Stimulated activated memory B cell treated with anti-CD40 and anti-IgM and Interleukin-4, amounts not matched to agents 10 μg/mL and 1 μg/mL and 100 μg/mL, for 72 hours (primary cell): ENCODE measurements at regions not wholly inside any gene's neighbourhood (a gene's known extent, or its start where the extent isn't known, plus 50 kb on each side); places are given as distances from the start of the nearest gene placed in this dataset.

Experiments used
- ATAC-seq: fragments of 150-1000 bp; cut with Tn5 transposase; 2 replicates; pipeline ENCODE4 v1.10.0; 2021
- H3K27ac Mint-ChIP-seq: one replicate; pipeline ENCODE4 v1.8.0; 2022; ENCODE audit warnings: mild to moderate bottlenecking, mixed read lengths
- H3K27me3 Mint-ChIP-seq: one replicate; pipeline ENCODE4 v1.8.0; 2022; ENCODE audit warnings: mixed read lengths
- H3K36me3 Mint-ChIP-seq: one replicate; pipeline ENCODE4 v1.8.0; 2022; ENCODE audit warnings: mixed read lengths
- H3K4me1 Mint-ChIP-seq: one replicate; pipeline ENCODE4 v1.8.0; 2022; ENCODE audit warnings: mixed read lengths
- H3K4me3 Mint-ChIP-seq: one replicate; pipeline ENCODE4 v1.8.0; 2022; ENCODE audit warnings: mild to moderate bottlenecking, moderate library complexity, mixed read lengths
- H3K9me3 Mint-ChIP-seq: one replicate; pipeline ENCODE4 v1.8.0; 2022; ENCODE audit warnings: mixed read lengths

- no peak overlapping the region for H3K4me3 Mint-ChIP-seq
- H3K4me1 Mint-ChIP-seq, result no peaks in the 10 kb centered on the region
- H3K36me3 Mint-ChIP-seq, result no peaks in the 10 kb centered on the region
- H3K27ac Mint-ChIP-seq, result no peak overlapping the region
- no peaks in the 10 kb centered on the region for H3K27me3 Mint-ChIP-seq
- ATAC-seq, result no peak
- H3K9me3 Mint-ChIP-seq, result no peaks in the 10 kb centered on the region
Measured at GRCh38 chr11:15641271-15642045, 526.7 kb downstream of the INSC start.

GRCh38 chr11:15645201-15645600 lies 530.5 kb downstream of the INSC start:
- Mint-ChIP-seq H3K4me3 (no peak overlapping the region), H3K4me1 (no peaks in the 10 kb centered on the region), H3K27ac (no peak overlapping the region), H3K36me3 (no peaks in the 10 kb centered on the region), H3K9me3 (no peaks in the 10 kb centered on the region), H3K27me3 (no peaks in the 10 kb centered on the region)
- no peak for ATAC-seq

DNA sequence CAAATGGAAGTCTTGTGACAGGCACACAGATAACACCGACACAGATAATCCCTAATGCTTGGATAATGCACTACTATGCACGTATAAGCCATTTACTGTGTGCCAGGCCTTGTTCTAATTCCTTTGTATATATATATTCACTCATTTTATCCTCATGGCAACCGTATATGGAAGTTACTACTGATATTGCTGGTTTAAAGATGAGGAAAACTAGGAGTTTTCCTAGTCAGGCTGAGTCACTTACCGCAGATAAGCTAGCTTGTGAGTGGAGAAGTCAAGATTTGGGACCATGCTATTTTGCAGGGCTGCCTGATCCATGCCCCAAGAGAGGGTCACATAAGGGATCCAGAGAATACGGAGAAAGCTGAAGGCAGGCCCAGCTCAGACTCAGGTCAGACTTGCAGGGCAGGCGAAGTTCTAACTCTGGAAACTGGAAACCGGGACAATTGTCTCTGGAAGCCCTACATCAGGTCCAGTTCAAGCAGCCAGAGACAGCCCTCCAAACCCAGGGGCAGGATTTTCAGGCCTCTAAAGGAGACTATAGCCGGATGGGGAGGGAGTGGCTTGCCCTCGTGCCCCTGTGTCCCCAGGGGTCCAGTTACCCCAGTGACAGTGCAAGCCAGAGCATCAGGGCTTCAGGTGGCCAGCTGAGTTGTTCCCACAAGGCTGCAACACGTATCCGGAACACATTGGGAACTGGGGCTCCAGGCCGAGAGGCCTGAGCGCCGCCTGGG lies 534.8 kb downstream of the INSC start:
- H3K4me1 Mint-ChIP-seq, result no peaks in the 10 kb centered on the region
- no peaks in the 10 kb centered on the region for H3K36me3 Mint-ChIP-seq
- H3K27me3 Mint-ChIP-seq, result peaks cover 19% of the 10 kb centered on the region
- H3K9me3 Mint-ChIP-seq, result no peaks in the 10 kb centered on the region
- no peak for ATAC-seq
- no peak overlapping the region for H3K27ac Mint-ChIP-seq
- H3K4me3 Mint-ChIP-seq, result no peak overlapping the region

DNA sequence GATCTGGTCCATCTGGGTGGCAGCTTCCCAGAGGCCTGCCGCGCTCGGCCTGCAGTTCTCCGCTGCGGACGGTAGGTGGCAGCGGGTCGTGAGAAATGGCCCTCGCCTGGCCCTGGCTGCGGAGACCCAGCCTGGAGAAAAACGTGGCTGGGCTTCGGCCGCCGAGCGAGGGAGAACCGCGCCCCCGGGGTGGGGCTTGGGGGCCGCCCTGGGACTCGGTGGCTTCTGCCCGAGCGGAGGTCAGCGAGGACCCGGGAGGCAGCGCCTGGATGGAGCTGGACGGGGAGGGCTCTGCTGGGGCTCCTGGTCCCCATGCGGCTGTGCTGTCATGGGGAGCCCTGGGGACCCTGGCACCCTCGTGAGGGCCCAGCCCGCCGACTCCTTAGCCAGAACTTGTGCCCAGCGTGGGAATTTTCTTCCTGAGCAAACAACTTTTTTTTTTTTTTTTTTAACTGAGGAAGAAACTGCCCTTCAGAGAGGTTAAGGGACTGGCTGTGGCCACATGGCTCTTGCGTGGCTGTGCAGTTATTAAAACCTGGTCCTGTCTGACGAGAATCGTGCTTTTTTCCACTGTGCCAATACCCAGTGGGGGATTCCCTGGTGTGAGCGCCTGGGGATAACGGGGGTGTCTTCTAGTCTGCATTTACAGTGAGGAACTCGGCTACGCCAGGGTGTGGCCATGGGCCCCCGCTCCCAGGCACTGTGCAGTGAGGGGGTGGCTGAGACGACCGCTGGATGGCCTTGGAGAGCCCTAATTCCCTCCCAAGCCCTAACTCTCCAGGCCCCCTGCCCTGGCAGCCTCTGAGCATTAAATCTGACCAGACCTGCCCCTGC lies 535.6 kb downstream of the INSC start:
- ATAC-seq, result peak; percentile 80
- H3K4me3 Mint-ChIP-seq, result no peak overlapping the region
- no peak overlapping the region for H3K27ac Mint-ChIP-seq
- H3K9me3 Mint-ChIP-seq, result no peaks in the 10 kb centered on the region
- peaks cover 19% of the 10 kb centered on the region for H3K27me3 Mint-ChIP-seq
- no peaks in the 10 kb centered on the region for H3K36me3 Mint-ChIP-seq
- no peaks in the 10 kb centered on the region for H3K4me1 Mint-ChIP-seq

GRCh38 chr11:15651033-15651432 lies 536.3 kb downstream of the INSC start:
- no peaks in the 10 kb centered on the region for H3K9me3 Mint-ChIP-seq
- no peak overlapping the region for H3K4me3 Mint-ChIP-seq
- peaks cover 19% of the 10 kb centered on the region for H3K27me3 Mint-ChIP-seq
- no peak for ATAC-seq
- no peaks in the 10 kb centered on the region for H3K4me1 Mint-ChIP-seq
- H3K36me3 Mint-ChIP-seq, result no peaks in the 10 kb centered on the region
- no peak overlapping the region for H3K27ac Mint-ChIP-seq

DNA sequence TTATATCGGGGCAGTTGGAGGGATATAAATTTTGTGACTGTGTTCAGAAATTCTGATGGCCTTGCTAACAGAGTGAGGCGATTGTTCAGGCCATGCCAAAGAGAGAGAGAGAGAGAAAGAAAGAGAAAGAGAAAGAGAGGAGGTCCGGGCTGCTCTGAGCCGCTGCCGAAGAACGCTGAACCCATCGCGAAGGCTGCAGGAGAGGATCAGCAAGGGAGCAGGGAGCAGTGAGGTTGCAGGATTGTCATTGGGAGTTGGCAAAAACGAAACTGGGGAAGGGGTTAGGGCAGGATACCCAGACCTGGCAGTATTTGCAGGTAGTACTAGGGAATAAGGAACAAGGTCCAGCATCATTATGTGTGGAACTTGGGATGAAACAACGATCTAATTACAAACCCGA lies 537.1 kb downstream of the INSC start:
- Mint-ChIP-seq H3K9me3 (no peaks in the 10 kb centered on the region), H3K27ac (no peak overlapping the region), H3K36me3 (no peaks in the 10 kb centered on the region), H3K4me1 (no peaks in the 10 kb centered on the region), H3K4me3 (no peak overlapping the region), H3K27me3 (peaks cover 19% of the 10 kb centered on the region)
- no peak for ATAC-seq

DNA sequence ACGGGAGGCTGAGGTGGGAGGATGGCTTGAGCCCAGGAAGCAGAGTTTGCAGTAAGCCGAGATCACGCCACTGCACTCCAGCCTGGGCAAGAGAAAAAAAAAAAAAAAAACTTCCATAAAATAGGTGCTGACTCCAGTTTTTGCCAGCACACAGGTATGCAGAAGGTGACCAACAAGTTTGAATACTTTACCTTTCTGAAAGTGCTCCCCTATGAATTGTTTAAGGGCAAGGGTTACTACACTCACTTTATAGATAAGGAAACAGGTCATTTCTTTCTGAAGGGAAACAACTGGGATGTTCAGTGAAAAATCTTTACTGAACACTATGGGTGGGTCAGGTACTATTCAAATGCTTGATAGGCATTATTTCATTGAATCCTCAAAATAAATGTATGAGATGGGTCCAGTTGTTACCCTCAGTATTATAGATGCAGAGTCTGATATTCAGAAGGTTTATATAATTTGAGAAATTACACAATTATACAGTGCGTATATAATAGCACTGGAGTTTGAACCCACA lies 538.5 kb downstream of the INSC start:
- Mint-ChIP-seq H3K9me3 (no peaks in the 10 kb centered on the region), H3K27ac (no peak overlapping the region), H3K4me1 (no peaks in the 10 kb centered on the region), H3K4me3 (no peak overlapping the region), H3K27me3 (peaks cover 19% of the 10 kb centered on the region), H3K36me3 (no peaks in the 10 kb centered on the region)
- no peak for ATAC-seq

DNA sequence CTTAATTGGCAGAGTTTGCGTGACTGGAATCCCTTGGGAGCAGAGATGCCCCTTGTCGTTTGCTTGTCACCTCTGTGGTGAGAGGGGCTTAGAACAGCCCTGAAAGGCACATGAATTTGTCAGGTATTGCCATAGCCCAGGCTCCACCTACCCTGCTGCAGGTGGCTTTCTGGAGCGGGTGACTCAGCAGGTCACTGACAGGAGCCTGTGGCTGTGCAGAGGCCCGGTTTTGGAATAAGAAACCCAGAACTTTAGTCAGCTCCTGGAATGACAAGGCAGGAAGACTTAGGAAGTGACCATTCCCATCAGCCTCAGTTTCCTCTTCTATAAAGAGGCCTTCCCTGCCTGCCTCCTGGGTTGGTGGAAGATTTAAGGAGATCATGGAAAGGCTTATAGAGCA lies 539.7 kb downstream of the INSC start:
- Mint-ChIP-seq H3K36me3 (no peaks in the 10 kb centered on the region), H3K27ac (no peak overlapping the region), H3K4me3 (no peak overlapping the region), H3K9me3 (no peaks in the 10 kb centered on the region), H3K27me3 (peaks cover 19% of the 10 kb centered on the region), H3K4me1 (no peaks in the 10 kb centered on the region)
- ATAC-seq, result no peak

DNA sequence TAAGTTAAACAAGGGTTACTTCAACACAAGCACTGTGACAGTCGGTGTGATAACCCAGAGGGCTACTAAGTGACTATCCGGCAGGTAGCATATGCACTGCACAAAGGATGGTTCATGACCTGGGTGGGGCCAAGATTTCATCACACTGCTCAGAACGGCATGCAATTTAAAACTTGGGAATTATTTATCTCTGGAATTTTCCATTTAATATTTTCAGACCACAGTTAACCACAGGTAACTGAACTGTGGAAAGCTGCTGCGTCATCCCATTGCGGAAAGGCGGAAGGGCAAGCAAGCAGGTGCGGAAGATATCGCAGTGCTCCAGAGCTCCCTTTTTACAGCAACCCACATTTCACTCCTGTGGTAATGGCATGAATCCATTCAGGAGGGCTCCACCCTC lies 540.8 kb downstream of the INSC start:
- Mint-ChIP-seq H3K27me3 (peaks cover 19% of the 10 kb centered on the region), H3K4me3 (no peak overlapping the region), H3K36me3 (no peaks in the 10 kb centered on the region), H3K4me1 (no peaks in the 10 kb centered on the region), H3K9me3 (no peaks in the 10 kb centered on the region), H3K27ac (no peak overlapping the region)
- ATAC-seq, result no peak

DNA sequence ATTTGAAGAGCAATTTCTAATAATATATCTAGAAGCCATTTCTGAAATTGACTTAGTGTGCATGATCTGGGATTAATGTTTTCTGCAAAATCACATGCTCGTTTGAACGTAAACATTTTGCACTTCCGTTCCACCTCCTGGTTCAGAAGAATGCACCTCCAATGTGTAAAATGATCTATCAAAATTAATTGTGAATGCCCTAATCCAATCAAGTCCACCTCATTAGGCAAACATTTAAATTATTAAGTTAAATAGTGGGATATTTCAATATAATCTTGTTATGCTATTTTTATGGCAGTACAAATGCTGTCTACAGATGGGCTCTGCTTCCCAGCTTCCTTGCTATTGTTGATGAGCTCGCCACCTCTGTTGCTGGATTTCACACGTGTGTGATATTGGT lies 542.5 kb downstream of the INSC start:
- Mint-ChIP-seq H3K27ac (no peak overlapping the region), H3K4me3 (no peak overlapping the region), H3K36me3 (no peaks in the 10 kb centered on the region), H3K4me1 (no peaks in the 10 kb centered on the region), H3K9me3 (no peaks in the 10 kb centered on the region), H3K27me3 (peaks cover 3% of the 10 kb centered on the region)
- no peak for ATAC-seq

- Mint-ChIP-seq H3K4me3 (no peak overlapping the region), H3K4me1 (no peaks in the 10 kb centered on the region), H3K36me3 (no peaks in the 10 kb centered on the region), H3K9me3 (no peaks in the 10 kb centered on the region), H3K27me3 (no peaks in the 10 kb centered on the region), H3K27ac (no peak overlapping the region)
- ATAC-seq, result no peak
Measured at GRCh38 chr11:15660496-15660895, 545.8 kb downstream of the INSC start.

DNA sequence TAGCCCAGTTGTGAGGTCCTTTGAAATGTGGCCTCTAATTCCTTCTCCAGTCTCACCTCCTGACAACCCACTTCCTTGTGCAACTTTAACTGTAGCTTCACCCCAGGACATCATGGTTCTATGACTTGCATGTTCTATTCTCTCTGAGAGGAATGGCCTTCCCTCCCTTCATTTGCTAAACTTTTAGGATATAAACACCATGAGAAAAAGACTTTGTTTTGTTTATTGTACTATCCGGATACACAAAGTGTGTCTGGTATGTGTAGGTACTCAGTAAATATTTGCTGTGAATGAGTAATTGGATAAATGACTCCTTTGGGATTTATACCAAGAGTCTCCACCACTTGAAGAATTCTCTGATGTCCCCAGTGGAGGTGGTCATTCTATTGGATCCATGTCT lies 547.6 kb downstream of the INSC start:
- ATAC-seq, result no peak
- Mint-ChIP-seq H3K4me3 (no peak overlapping the region), H3K4me1 (no peaks in the 10 kb centered on the region), H3K27ac (no peak overlapping the region), H3K36me3 (no peaks in the 10 kb centered on the region), H3K9me3 (peaks cover 3% of the 10 kb centered on the region), H3K27me3 (no peaks in the 10 kb centered on the region)

- no peak for ATAC-seq
- no peaks in the 10 kb centered on the region for H3K27me3 Mint-ChIP-seq
- no peaks in the 10 kb centered on the region for H3K36me3 Mint-ChIP-seq
- H3K9me3 Mint-ChIP-seq, result peaks cover 3% of the 10 kb centered on the region
- H3K4me1 Mint-ChIP-seq, result no peaks in the 10 kb centered on the region
- no peak overlapping the region for H3K27ac Mint-ChIP-seq
- no peak overlapping the region for H3K4me3 Mint-ChIP-seq
Measured at GRCh38 chr11:15663777-15664218, 549.1 kb downstream of the INSC start.

DNA sequence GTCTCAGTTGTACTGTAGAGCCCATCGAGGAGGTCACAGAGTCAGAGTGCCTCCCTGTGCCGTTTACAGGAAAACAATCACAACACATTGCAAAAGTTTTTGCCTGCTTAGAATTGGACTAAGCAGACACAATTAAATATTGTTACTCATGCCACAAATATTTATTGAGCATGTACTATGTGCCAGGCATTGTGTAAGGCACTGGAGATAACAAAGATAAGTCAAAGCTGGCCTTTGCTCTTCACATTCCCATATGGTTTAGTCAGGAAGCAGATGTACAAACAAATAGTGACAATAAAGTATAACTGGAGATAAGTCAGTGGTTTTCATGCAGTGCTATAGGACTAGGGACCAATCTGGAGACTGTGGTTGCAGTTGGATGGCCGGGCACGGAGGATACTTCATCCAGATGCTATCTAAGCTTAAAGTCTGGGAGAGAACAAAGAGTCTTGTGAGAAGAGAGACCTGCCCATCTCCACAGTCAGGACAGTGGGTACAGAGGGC lies 550.7 kb downstream of the INSC start:
- H3K4me1 Mint-ChIP-seq, result no peaks in the 10 kb centered on the region
- no peak overlapping the region for H3K27ac Mint-ChIP-seq

GRCh38 chr11:15667127-15667725 lies 552.5 kb downstream of the INSC start:
- H3K27ac Mint-ChIP-seq, result no peak overlapping the region
- no peak for ATAC-seq

More for the DNA sequence above, 550.7 kb downstream of the INSC start:
- Mint-ChIP-seq H3K4me3 (no peak overlapping the region), H3K36me3 (no peaks in the 10 kb centered on the region), H3K9me3 (peaks cover 3% of the 10 kb centered on the region), H3K27me3 (peaks cover 8% of the 10 kb centered on the region)
- ATAC-seq, result no peak

More at GRCh38 chr11:15667127-15667725, 552.5 kb downstream of the INSC start:
- H3K9me3 Mint-ChIP-seq, result peaks cover 3% of the 10 kb centered on the region
- no peaks in the 10 kb centered on the region for H3K36me3 Mint-ChIP-seq
- H3K4me3 Mint-ChIP-seq, result no peak overlapping the region
- no peaks in the 10 kb centered on the region for H3K4me1 Mint-ChIP-seq
- peaks cover 20% of the 10 kb centered on the region for H3K27me3 Mint-ChIP-seq
